ENCODE measurements at regions not wholly inside any gene's neighbourhood (a gene's known extent, or its start where the extent isn't known, plus 50 kb on each side); places are given as distances from the start of the nearest gene placed in this dataset.

- no peak for DNase-seq
These were observed 275.3 kb downstream of the GALR1 start for GRCh38 chr18:77524909-77525308.

GRCh38 chr18:77526962-77527361, 277.3 kb downstream of the GALR1 start:
- DNase-seq: no peak

GRCh38 chr18:77528872-77529271, 279.2 kb downstream of the GALR1 start:
- DNase-seq: no peak

GRCh38 chr18:77529492-77530176, 280.0 kb downstream of the GALR1 start:
- DNase-seq: no peak

- DNase-seq: no peak
These were observed 281.1 kb downstream of the GALR1 start for GRCh38 chr18:77530732-77531131.

GRCh38 chr18:77539860-77540259, 290.2 kb downstream of the GALR1 start:
- DNase-seq: no peak

GRCh38 chr18:77544792-77545191, 295.1 kb downstream of the GALR1 start:
- DNase-seq: no peak

GRCh38 chr18:77547757-77548156, 298.1 kb downstream of the GALR1 start:
- DNase-seq: no peak

GRCh38 chr18:77548790-77549420, 299.3 kb downstream of the GALR1 start:
- no peak for DNase-seq

- DNase-seq: no peak
These were observed 301.0 kb downstream of the GALR1 start for GRCh38 chr18:77550625-77551024.

- DNase-seq: no peak
These were observed 301.4 kb downstream of the GALR1 start for GRCh38 chr18:77551055-77551454.

GRCh38 chr18:77552945-77553344, 303.3 kb downstream of the GALR1 start:
- DNase-seq: no peak

- no peak for DNase-seq
These were observed 304.4 kb downstream of the GALR1 start for GRCh38 chr18:77554061-77554460.

GRCh38 chr18:77557046-77557587, 307.5 kb downstream of the GALR1 start:
- DNase-seq: no peak

- DNase-seq: no peak
These were observed 309.7 kb downstream of the GALR1 start for GRCh38 chr18:77559274-77559910.

GRCh38 chr18:77560341-77560992, 310.8 kb downstream of the GALR1 start:
- no peak for DNase-seq

- DNase-seq: no peak
These were observed 317.0 kb downstream of the GALR1 start for GRCh38 chr18:77566604-77567003.

GRCh38 chr18:77567205-77567604, 317.6 kb downstream of the GALR1 start:
- DNase-seq: no peak

GRCh38 chr18:77571743-77572142, 322.1 kb downstream of the GALR1 start:
- DNase-seq: no peak

GRCh38 chr18:77572537-77572936, 322.9 kb downstream of the GALR1 start:
- no peak for DNase-seq

- no peak for DNase-seq
These were observed 323.9 kb downstream of the GALR1 start for GRCh38 chr18:77573571-77573970.

- no peak for DNase-seq
These were observed 341.4 kb downstream of the GALR1 start for GRCh38 chr18:77590943-77591515.

GRCh38 chr18:77597726-77598125, 348.1 kb downstream of the GALR1 start:
- no peak for DNase-seq
